Keratinocyte (primary cell): ENCODE measurements at regions not wholly inside any gene's neighbourhood (a gene's known extent, or its start where the extent isn't known, plus 50 kb on each side); places are given as distances from the start of the nearest gene placed in this dataset.

Source experiments
- CTCF ChIP-seq, 3 experiments: IDR thresholded peaks in 1 of 3; conservative IDR thresholded peaks in 1 of 3; optimal IDR thresholded peaks in 1 of 3; 2 replicates in 2 of 3; 3 replicates in 1 of 3; pipeline versions ENCODE3 to v1.5.1; 2011; ENCODE audit warnings: low read length in 3 of 3, mild to moderate bottlenecking in 3 of 3, moderate library complexity in 2 of 3, control low read depth in 1 of 3, inconsistent platforms in 1 of 3; ENCODE audit not compliant: insufficient read depth in 2 of 3; ENCODE audit errors: extremely low read depth in 1 of 3
- EZH2 ChIP-seq: IDR thresholded peaks from one replicate; pipeline ENCODE4 v1.6.1; 2012; ENCODE audit warnings: inconsistent platforms, mild to moderate bottlenecking, low read length, moderate library complexity

GRCh38 chr6:80445751-80446150 is 339.3 kb downstream of the BCKDHB start:
- TF ChIP-seq CTCF (optimal IDR thresholded peaks at IDR 0.05 in 1 of 3, IDR thresholded peaks at IDR 0.05 in 1 of 3, conservative IDR thresholded peaks at IDR 0.05 in 1 of 3; ENCODE audit: extremely low read depth in 1 of 3, insufficient read depth in 2 of 3, low read length in 3 of 3), result no peak
- TF ChIP-seq EZH2, result no peak
